Sigmoid colon (tissue), 4 donors: ENCODE measurements at regions not wholly inside any gene's neighbourhood (a gene's known extent, or its start where the extent isn't known, plus 50 kb on each side); places are given as distances from the start of the nearest gene placed in this dataset.

Experiments
- CTCF ChIP-seq, 4 experiments: fragments of 450-650 bp in 3 of 4; fragments of 200-600 bp in 1 of 4; IDR thresholded peaks; one replicate each; pipeline ENCODE4 v1.5.1; 2016 to 2019; ENCODE audit warnings: antibody characterized with exemption in 4 of 4, mild to moderate bottlenecking in 3 of 4, moderate library complexity in 2 of 4
- EP300 ChIP-seq, 4 donors: sonication (generic); formaldehyde crosslinking; IDR thresholded peaks; one replicate each; pipeline ENCODE4 v1.6.1; 2017; ENCODE audit warnings: antibody characterized with exemption in 4 of 4
- POLR2A ChIP-seq, 2 donors: fragments of 450-650 bp; IDR thresholded peaks; one replicate each; pipeline ENCODE4 v1.6.1; 2016; ENCODE audit warnings: antibody characterized with exemption in 2 of 2, mild to moderate bottlenecking in 2 of 2, moderate library complexity in 2 of 2
- POLR2AphosphoS5 ChIP-seq, 4 donors: sonication (generic); formaldehyde crosslinking; IDR thresholded peaks; one replicate each; pipeline ENCODE4 v1.6.1; 2017; ENCODE audit warnings: antibody characterized with exemption in 4 of 4

DNA sequence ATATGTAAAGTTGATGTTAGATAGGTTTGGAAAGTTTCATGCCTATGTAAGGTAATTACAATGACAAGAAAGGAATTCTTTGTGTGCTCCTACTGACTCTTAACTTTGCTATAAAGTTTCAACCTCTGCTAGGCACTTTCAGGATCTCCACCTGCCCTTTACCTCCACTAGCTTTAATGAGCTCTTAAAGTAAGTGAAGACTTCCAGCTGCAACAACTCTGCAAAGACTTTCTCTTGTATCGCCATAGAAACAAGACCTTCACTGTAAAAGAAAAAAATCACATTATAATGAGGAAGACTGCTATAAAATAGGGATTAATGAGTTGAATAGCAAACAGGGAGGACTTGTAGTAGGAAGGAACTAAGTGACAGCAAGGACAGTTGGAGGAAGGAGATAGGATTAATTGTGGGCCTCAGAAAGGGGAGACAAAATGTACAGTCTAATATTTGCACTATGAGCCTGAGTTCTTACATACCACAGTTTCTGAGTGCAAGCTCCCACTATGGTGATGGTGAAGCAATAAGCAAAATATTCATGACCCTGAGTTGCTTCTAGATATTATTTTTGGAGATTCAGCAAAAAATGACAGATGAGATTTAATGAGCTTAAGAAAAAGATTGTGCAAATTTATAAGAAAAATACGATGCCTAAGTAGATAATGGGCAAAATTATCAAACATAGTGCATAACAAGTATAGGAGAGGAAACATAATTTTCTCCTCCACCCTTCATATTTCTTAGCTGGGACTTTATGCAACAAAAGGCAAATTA lies 66.7 kb downstream of the DHRS2 start:
- TF ChIP-seq CTCF (IDR thresholded peaks at IDR 0.05) (no peak), POLR2A (IDR thresholded peaks at IDR 0.05) (no peak), POLR2AphosphoS5 (IDR thresholded peaks at IDR 0.05) (no peak), EP300 (IDR thresholded peaks at IDR 0.05) (no peak)
